ENCODE measurements at regions not wholly inside any gene's neighbourhood (a gene's known extent, or its start where the extent isn't known, plus 50 kb on each side); places are given as distances from the start of the nearest gene placed in this dataset.

GRCh38 chr20:48015943-48016723 is 230.9 kb upstream of the SULF2 start:
- no peak for TF ChIP-seq CTCF (conservative IDR thresholded peaks at IDR 0.05)
- no peak for TF ChIP-seq ZFX (IDR thresholded peaks at IDR 0.05)

Measured in C4-2B (cell line).